H9 (cell line): ENCODE measurements at regions not wholly inside any gene's neighbourhood (a gene's known extent, or its start where the extent isn't known, plus 50 kb on each side); places are given as distances from the start of the nearest gene placed in this dataset.

Experiments used
- DNase-seq: peaks from one replicate; pipeline ENCODE4 v3.0.0-alpha.2; 2017
- H2AFZ ChIP-seq: one replicate; pipeline ENCODE4 v1.6.1; 2013; ENCODE audit warnings: mild to moderate bottlenecking, low read length, control low read depth, moderate library complexity
- H2AK5ac ChIP-seq: 2 replicates; pipeline ENCODE4 v1.6.1; 2013; ENCODE audit warnings: low read length, control low read depth, mixed read lengths; ENCODE audit not compliant: insufficient read length
- H2BK120ac ChIP-seq: one replicate; pipeline ENCODE4 v1.6.1; 2013; ENCODE audit warnings: low read depth, mild to moderate bottlenecking, low read length, control low read depth, inconsistent platforms; ENCODE audit not compliant: poor library complexity, severe bottlenecking
- H2BK12ac ChIP-seq: 2 replicates; pipeline ENCODE4 v1.6.1; 2013; ENCODE audit warnings: low read length, control low read depth, mixed read lengths, low read depth; ENCODE audit not compliant: insufficient read length
- H2BK15ac ChIP-seq: 2 replicates; pipeline ENCODE4 v1.6.1; 2013; ENCODE audit warnings: low read depth, low read length, control low read depth
- H2BK20ac ChIP-seq: one replicate; pipeline ENCODE4 v1.6.1; 2013; ENCODE audit warnings: low read depth, mild to moderate bottlenecking, low read length, control low read depth, inconsistent platforms; ENCODE audit not compliant: poor library complexity, severe bottlenecking
- H2BK5ac ChIP-seq: 2 replicates; pipeline ENCODE4 v1.6.1; 2013; ENCODE audit warnings: low read length, control low read depth, mixed read lengths; ENCODE audit not compliant: insufficient read length
- H3K14ac ChIP-seq: 2 replicates; pipeline ENCODE4 v1.6.1; 2013; ENCODE audit warnings: low read length, control low read depth; ENCODE audit not compliant: insufficient read depth
- H3K18ac ChIP-seq: 2 replicates; pipeline ENCODE4 v1.6.1; 2013; ENCODE audit warnings: low read depth, mild to moderate bottlenecking, mixed read lengths, low read length, control low read depth; ENCODE audit not compliant: insufficient read length
- H3K23ac ChIP-seq: 2 replicates; pipeline ENCODE4 v1.6.1; 2013; ENCODE audit warnings: low read length, control low read depth, mixed read lengths, low read depth; ENCODE audit not compliant: insufficient read length
- H3K23me2 ChIP-seq: 2 replicates; pipeline ENCODE4 v1.6.1; 2013; ENCODE audit warnings: low read depth, mild to moderate bottlenecking, mixed read lengths, low read length, control low read depth; ENCODE audit not compliant: insufficient read length, poor library complexity, severe bottlenecking
- H3K27ac ChIP-seq: 2 replicates; pipeline ENCODE4 v1.5.1; 2013; ENCODE audit warnings: low read length, control low read depth, mixed read lengths, low read depth; ENCODE audit not compliant: insufficient read length
- H3K27me3 ChIP-seq: 2 replicates; pipeline ENCODE4 v1.6.1; 2013; ENCODE audit warnings: low read length, control low read depth, inconsistent platforms; ENCODE audit not compliant: insufficient read depth
- H3K4ac ChIP-seq: 2 replicates; pipeline ENCODE4 v1.6.1; 2013; ENCODE audit warnings: low read depth, mild to moderate bottlenecking, control low read depth, inconsistent platforms, low read length, moderate library complexity
- H3K4me1 ChIP-seq: 2 replicates; pipeline ENCODE4 v1.6.1; 2013; ENCODE audit warnings: low read length, control low read depth, inconsistent platforms; ENCODE audit not compliant: insufficient read depth
- H3K4me2 ChIP-seq: 2 replicates; pipeline ENCODE4 v1.6.1; 2013; ENCODE audit warnings: low read length, control low read depth, mixed read lengths; ENCODE audit not compliant: insufficient read length, insufficient read depth
- H3K56ac ChIP-seq: 2 replicates; pipeline ENCODE4 v1.6.1; 2013; ENCODE audit warnings: low read depth, mild to moderate bottlenecking, mixed read lengths, low read length, control low read depth; ENCODE audit not compliant: insufficient read length
- H3K79me1 ChIP-seq: 2 replicates; pipeline ENCODE4 v1.6.1; 2013; ENCODE audit warnings: low read depth, mild to moderate bottlenecking, moderate library complexity, low read length, control low read depth, inconsistent platforms; ENCODE audit not compliant: insufficient read depth, poor library complexity, severe bottlenecking
- H3K79me2 ChIP-seq: 2 replicates; pipeline ENCODE4 v1.6.1; 2013; ENCODE audit warnings: low read length, control low read depth, inconsistent platforms; ENCODE audit not compliant: insufficient read depth
- H3K9ac ChIP-seq: 2 replicates; pipeline ENCODE4 v1.6.1; 2013; ENCODE audit warnings: low read length, control low read depth, mixed read lengths; ENCODE audit not compliant: insufficient read length; ENCODE audit errors: extremely low read depth
- H3K9me3 ChIP-seq: one replicate; pipeline ENCODE4 v1.6.1; 2013; ENCODE audit warnings: low read depth, low read length, inconsistent platforms; ENCODE audit not compliant: control insufficient read depth
- H3T11ph ChIP-seq: one replicate; pipeline ENCODE4 v1.6.1; 2013; ENCODE audit warnings: mild to moderate bottlenecking, low read length, control low read depth, inconsistent platforms
- H4K20me1 ChIP-seq: one replicate; pipeline ENCODE4 v1.6.1; 2013; ENCODE audit not compliant: control insufficient read depth, insufficient read length, insufficient read depth
- H4K5ac ChIP-seq: 2 replicates; pipeline ENCODE4 v1.6.1; 2013; ENCODE audit warnings: low read depth, mild to moderate bottlenecking, mixed read lengths, low read length, control low read depth; ENCODE audit not compliant: insufficient read length
- H4K8ac ChIP-seq: replicated peaks from 2 replicates; pipeline ENCODE4 v1.6.1; 2013; ENCODE audit warnings: low read length, control low read depth, mixed read lengths, low read depth; ENCODE audit not compliant: insufficient read length
- H4K91ac ChIP-seq: 2 replicates; pipeline ENCODE4 v1.6.1; 2013; ENCODE audit warnings: low read depth, mild to moderate bottlenecking, moderate library complexity, mixed read lengths, low read length, control low read depth; ENCODE audit not compliant: insufficient read length
- H3K27ac Mint-ChIP-seq, 3 experiments: 2 replicates in 2 of 3; 3 replicates in 1 of 3; pipeline ENCODE4 v1.8.0; 2020 to 2021; ENCODE audit warnings: mixed read lengths in 3 of 3, mild to moderate bottlenecking in 1 of 3, moderate library complexity in 1 of 3
- H3K27me3 Mint-ChIP-seq: 2 replicates; pipeline ENCODE4 v1.8.0; 2021; ENCODE audit warnings: low read depth, mild to moderate bottlenecking, moderate library complexity, mixed read lengths
- H3K36me3 Mint-ChIP-seq, 3 experiments: 2 replicates in 2 of 3; 3 replicates in 1 of 3; pipeline ENCODE4 v1.8.0; 2020 to 2021; ENCODE audit warnings: low read depth in 3 of 3, mixed read lengths in 3 of 3; ENCODE audit not compliant: insufficient read depth in 1 of 3
- H3K4me1 Mint-ChIP-seq, 2 experiments: 2 replicates each; pipeline ENCODE4 v1.8.0; 2020; ENCODE audit warnings: mixed read lengths in 2 of 2
- H3K4me3 Mint-ChIP-seq, 2 experiments: 2 replicates in 1 of 2; 3 replicates in 1 of 2; pipeline ENCODE4 v1.8.0; 2020 to 2021; ENCODE audit warnings: mild to moderate bottlenecking in 2 of 2, mixed read lengths in 2 of 2, moderate library complexity in 1 of 2
- H3K9me3 Mint-ChIP-seq, 2 experiments: 2 replicates in 1 of 2; 3 replicates in 1 of 2; pipeline ENCODE4 v1.8.0; 2020; ENCODE audit warnings: mild to moderate bottlenecking in 2 of 2, mixed read lengths in 2 of 2, moderate library complexity in 1 of 2
- WGBS: extraction: QIAGEN DNeasy Blood & Tissue Kit; methylation state at CpG from one replicate; pipeline ENCODE4 v1.1.7; 2013; ENCODE audit warnings: missing lambda C conversion rate, low lambda C conversion rate, mixed read lengths; ENCODE audit not compliant: insufficient read length; ENCODE audit errors: extremely low coverage; 5-methylcytosine and 5-hydroxymethylcytosine counted together
- TF ChIP-seq, protein P1 (sequence below): fragments of 200-600 bp; sonication (generic); conservative IDR thresholded peaks from 3 replicates; pipeline ENCODE4 v1.8.0; 2021; ENCODE audit warnings: antibody characterized with exemption, mild to moderate bottlenecking

- no peak overlapping the region for H2BK120ac ChIP-seq
These were observed 127.9 kb downstream of the PALM2AKAP2 start for GRCh38 chr9:109907810-109908458.

More at GRCh38 chr9:109907810-109908458, 127.9 kb downstream of the PALM2AKAP2 start:
- TF ChIP-seq, protein P1, sequence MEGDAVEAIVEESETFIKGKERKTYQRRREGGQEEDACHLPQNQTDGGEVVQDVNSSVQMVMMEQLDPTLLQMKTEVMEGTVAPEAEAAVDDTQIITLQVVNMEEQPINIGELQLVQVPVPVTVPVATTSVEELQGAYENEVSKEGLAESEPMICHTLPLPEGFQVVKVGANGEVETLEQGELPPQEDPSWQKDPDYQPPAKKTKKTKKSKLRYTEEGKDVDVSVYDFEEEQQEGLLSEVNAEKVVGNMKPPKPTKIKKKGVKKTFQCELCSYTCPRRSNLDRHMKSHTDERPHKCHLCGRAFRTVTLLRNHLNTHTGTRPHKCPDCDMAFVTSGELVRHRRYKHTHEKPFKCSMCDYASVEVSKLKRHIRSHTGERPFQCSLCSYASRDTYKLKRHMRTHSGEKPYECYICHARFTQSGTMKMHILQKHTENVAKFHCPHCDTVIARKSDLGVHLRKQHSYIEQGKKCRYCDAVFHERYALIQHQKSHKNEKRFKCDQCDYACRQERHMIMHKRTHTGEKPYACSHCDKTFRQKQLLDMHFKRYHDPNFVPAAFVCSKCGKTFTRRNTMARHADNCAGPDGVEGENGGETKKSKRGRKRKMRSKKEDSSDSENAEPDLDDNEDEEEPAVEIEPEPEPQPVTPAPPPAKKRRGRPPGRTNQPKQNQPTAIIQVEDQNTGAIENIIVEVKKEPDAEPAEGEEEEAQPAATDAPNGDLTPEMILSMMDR: no peak
- H2BK20ac ChIP-seq: no peak overlapping the region
- no peaks in the 10 kb centered on the region for H3K23me2 ChIP-seq
- no peak overlapping the region for H3T11ph ChIP-seq
- H3K56ac ChIP-seq: no peak overlapping the region
- no peak overlapping the region for H3K14ac ChIP-seq
- no peak overlapping the region for H3K4me3 Mint-ChIP-seq
- no peaks in the 10 kb centered on the region for H4K20me1 ChIP-seq
- no peak overlapping the region for H3K27ac Mint-ChIP-seq
- no peaks in the 10 kb centered on the region for H3K27me3 ChIP-seq
- H3K79me1 ChIP-seq: no peaks in the 10 kb centered on the region
- no peak overlapping the region for H2AK5ac ChIP-seq
- no peak overlapping the region for H3K4me2 ChIP-seq
- no peak overlapping the region for H3K23ac ChIP-seq
- H3K36me3 Mint-ChIP-seq: no peaks in the 10 kb centered on the region
- H3K18ac ChIP-seq: no peak overlapping the region
- no peak overlapping the region for H2AFZ ChIP-seq
- H4K91ac ChIP-seq: no peak overlapping the region
- no peaks in the 10 kb centered on the region; the same call in 1 of the 2 replicates for H3K27me3 Mint-ChIP-seq
- peaks cover 15% of the 10 kb centered on the region for H3K4me1 ChIP-seq
- H2BK15ac ChIP-seq: no peak overlapping the region
- H4K8ac ChIP-seq: no peak overlapping the region
- no peak overlapping the region for H4K5ac ChIP-seq
- no peak for DNase-seq
- no peak overlapping the region for H2BK12ac ChIP-seq
- H3K4ac ChIP-seq: no peak overlapping the region
- H2BK5ac ChIP-seq: no peak overlapping the region
- H3K27ac ChIP-seq: no peak overlapping the region
- no peaks in the 10 kb centered on the region for H3K79me2 ChIP-seq
- H3K9ac ChIP-seq: no peak overlapping the region
- no peaks in the 10 kb centered on the region for H3K9me3 ChIP-seq
- peaks cover 9 to 11% of the 10 kb centered on the region in 2 experiments for H3K4me1 Mint-ChIP-seq
- no CpG with 5 or more reads among the region's 4 CpGs for WGBS
- H3K9me3 Mint-ChIP-seq: no peaks in the 10 kb centered on the region
